GM23248 (cell line): ENCODE measurements at regions not wholly inside any gene's neighbourhood (a gene's known extent, or its start where the extent isn't known, plus 50 kb on each side); places are given as distances from the start of the nearest gene placed in this dataset.

Experiments used
- DNase-seq: peaks from one replicate; pipeline ENCODE4 v3.0.0-alpha.2; 2015
- H2AFZ ChIP-seq: fragments of 200-600 bp; sonication (generic); 2 replicates; pipeline ENCODE4 v1.6.1; 2016; ENCODE audit warnings: antibody characterized with exemption
- H3F3A ChIP-seq: fragments of 200-600 bp; sonication (generic); 2 replicates; pipeline ENCODE4 v1.6.1; 2016; ENCODE audit warnings: mild to moderate bottlenecking, antibody characterized with exemption, mixed run types; ENCODE audit not compliant: insufficient read depth
- H3K27ac ChIP-seq: fragments of 200-600 bp; sonication (generic); 2 replicates; pipeline ENCODE4 v1.5.1; 2016; ENCODE audit warnings: mild to moderate bottlenecking
- H3K27me3 ChIP-seq: fragments of 200-600 bp; sonication (generic); replicated peaks from 2 replicates; pipeline ENCODE4 v1.6.1; 2016; ENCODE audit warnings: mild to moderate bottlenecking; ENCODE audit not compliant: insufficient read depth
- H3K36me3 ChIP-seq: fragments of 200-600 bp; sonication (generic); 2 replicates; pipeline ENCODE4 v1.6.1; 2016; ENCODE audit warnings: low read depth, mild to moderate bottlenecking
- H3K4me1 ChIP-seq: fragments of 200-600 bp; sonication (generic); 2 replicates; pipeline ENCODE4 v1.6.1; 2016; ENCODE audit warnings: mild to moderate bottlenecking; ENCODE audit not compliant: insufficient read depth
- H3K4me2 ChIP-seq: fragments of 200-600 bp; sonication (generic); one replicate; pipeline ENCODE4 v1.6.1; 2016; ENCODE audit warnings: mild to moderate bottlenecking; ENCODE audit not compliant: unreplicated experiment
- H3K4me3 ChIP-seq: fragments of 200-600 bp; sonication (generic); 2 replicates; pipeline ENCODE4 v1.5.1; 2016; ENCODE audit warnings: mild to moderate bottlenecking
- H3K79me2 ChIP-seq: fragments of 200-600 bp; sonication (generic); 2 replicates; pipeline ENCODE4 v1.6.1; 2016; ENCODE audit warnings: mild to moderate bottlenecking; ENCODE audit not compliant: insufficient read depth
- H3K9ac ChIP-seq: fragments of 200-600 bp; sonication (generic); 2 replicates; pipeline ENCODE4 v1.6.1; 2016; ENCODE audit warnings: mild to moderate bottlenecking
- H3K9me2 ChIP-seq: fragments of 200-600 bp; sonication (generic); 2 replicates; pipeline ENCODE4 v1.6.1; 2016; ENCODE audit warnings: mixed run types, mild to moderate bottlenecking, moderate library complexity; ENCODE audit not compliant: insufficient read depth
- H3K9me3 ChIP-seq: fragments of 200-600 bp; sonication (generic); one replicate; pipeline ENCODE4 v1.6.1; 2017; ENCODE audit warnings: low read depth
- H4K20me1 ChIP-seq: fragments of 200-600 bp; sonication (generic); 2 replicates; pipeline ENCODE4 v1.6.0; 2016; ENCODE audit not compliant: insufficient read depth
- EZH2 ChIP-seq: fragments of 200-600 bp; sonication (generic); IDR thresholded peaks from 2 replicates; pipeline ENCODE4 v1.6.1; 2018; ENCODE audit warnings: antibody characterized with exemption, mild to moderate bottlenecking; ENCODE audit not compliant: insufficient read depth, poor library complexity, severe bottlenecking
- EZH2phosphoT487 ChIP-seq: fragments of 200-600 bp; sonication (generic); IDR thresholded peaks from 2 replicates; pipeline ENCODE4 v1.6.1; 2018; ENCODE audit warnings: antibody characterized with exemption, moderate library complexity, mild to moderate bottlenecking, low read depth; ENCODE audit not compliant: insufficient read depth
- WGBS, 2 experiments: methylation state at CpG; one replicate each; pipeline ENCODE4 v1.1.6; 2015 to 2017; ENCODE audit warnings: low lambda C conversion rate in 2 of 2, low coverage in 1 of 2; ENCODE audit errors: missing lambda C conversion rate in 2 of 2; 5-methylcytosine and 5-hydroxymethylcytosine counted together
- in situ Hi-C: fragments of 300-500 bp; cut with MboI; formaldehyde crosslinking; loops from 2 replicates; pipeline ENCODE4 v1.15.0; 2020

DNA sequence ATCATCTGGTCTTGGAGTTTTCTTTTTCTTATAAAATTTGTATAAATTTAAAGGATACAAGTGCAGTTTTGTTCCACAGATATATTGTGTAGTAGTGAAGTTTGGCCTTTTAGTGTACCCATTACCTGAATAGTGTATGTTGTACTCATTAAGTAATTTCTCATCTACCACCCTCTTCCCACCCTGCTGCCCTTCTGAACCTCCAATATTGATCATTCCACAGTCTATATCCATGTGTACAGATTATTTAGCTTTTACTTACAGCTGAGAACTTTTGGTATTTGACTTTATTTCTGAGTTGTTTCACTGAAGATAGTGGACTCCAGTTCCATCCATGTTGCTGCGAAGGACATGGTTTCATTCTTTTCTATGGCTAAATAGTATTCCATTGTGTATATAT, 63.1 kb upstream of the NR3C1 start:
- Histone ChIP-seq H3K79me2 (no peaks in the 10 kb centered on the region), H3K4me2 (no peak overlapping the region), H3K9me3 (no peaks in the 10 kb centered on the region), H3F3A (peaks cover 15% of the 10 kb centered on the region), H3K4me1 (peaks cover 14% of the 10 kb centered on the region), H3K27ac (no peak overlapping the region), H3K9ac (no peak overlapping the region), H3K27me3 (no peaks in the 10 kb centered on the region), H2AFZ (no peak overlapping the region), H3K36me3 (no peaks in the 10 kb centered on the region), H3K4me3 (no peak overlapping the region), H3K9me2 (no peaks in the 10 kb centered on the region), H4K20me1 (no peaks in the 10 kb centered on the region)
- no peak for TF ChIP-seq EZH2
- no peak for TF ChIP-seq EZH2phosphoT487
- in situ Hi-C loops: no loop called here
- WGBS, 2 experiments: 57 to 63% methylated on average over 1 of the region's 1 CpG
- DNase-seq: no peak

DNA sequence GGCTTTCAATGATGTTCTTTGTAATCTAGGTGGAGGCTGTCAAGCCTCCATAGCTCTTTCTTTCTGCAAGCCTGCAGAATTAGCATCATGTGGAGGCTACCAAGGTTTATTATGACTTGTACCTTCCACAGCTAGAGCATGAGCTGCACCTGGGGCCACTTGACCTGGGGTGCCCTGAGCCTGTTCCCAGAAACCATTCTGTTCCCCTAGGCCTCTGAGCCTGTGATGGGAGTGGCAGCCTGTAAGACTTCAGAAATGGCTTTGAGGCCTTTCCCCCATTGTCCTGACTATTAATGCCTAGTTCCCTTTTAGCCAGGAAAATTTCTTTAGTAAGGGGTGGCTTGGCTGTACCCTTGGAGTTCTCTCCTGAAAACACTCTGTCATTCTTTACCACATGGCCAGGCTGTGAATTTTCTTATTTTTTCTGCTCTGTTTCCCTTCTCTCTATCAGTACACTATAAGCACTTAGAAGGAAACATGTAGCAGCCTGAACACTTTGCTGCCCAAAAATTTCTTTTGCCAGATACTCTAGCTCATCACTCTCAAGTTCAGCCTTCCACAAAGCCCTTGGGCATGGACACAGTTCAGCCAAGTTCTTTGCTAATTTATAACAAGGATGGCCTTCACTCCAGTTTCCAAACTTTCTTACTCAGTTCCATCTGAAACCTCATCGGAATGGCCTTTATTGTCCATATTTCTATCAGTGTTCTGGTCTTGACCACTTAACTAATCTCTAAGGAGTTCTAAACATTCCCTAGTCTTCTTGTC, 61.4 kb upstream of the NR3C1 start:
- no peaks in the 10 kb centered on the region for H3K27me3 ChIP-seq
- H3K27ac ChIP-seq: no peak overlapping the region
- no peak overlapping the region for H3K9ac ChIP-seq
- WGBS, 2 experiments: 50 to 55% methylated on average over 1 of the region's 1 CpG
- no peak for DNase-seq
- TF ChIP-seq EZH2 (no peak), EZH2phosphoT487 (no peak)
- H3K9me2 ChIP-seq: no peaks in the 10 kb centered on the region
- no peaks in the 10 kb centered on the region for H3F3A ChIP-seq
- H2AFZ ChIP-seq: no peak overlapping the region
- no peak overlapping the region for H3K4me2 ChIP-seq
- no peaks in the 10 kb centered on the region for H3K36me3 ChIP-seq
- H3K4me1 ChIP-seq: no peaks in the 10 kb centered on the region
- no peak overlapping the region for H3K4me3 ChIP-seq
- no peaks in the 10 kb centered on the region for H3K9me3 ChIP-seq
- no peaks in the 10 kb centered on the region for H3K79me2 ChIP-seq
- in situ Hi-C loops: no loop called here
- H4K20me1 ChIP-seq: no peaks in the 10 kb centered on the region

DNA sequence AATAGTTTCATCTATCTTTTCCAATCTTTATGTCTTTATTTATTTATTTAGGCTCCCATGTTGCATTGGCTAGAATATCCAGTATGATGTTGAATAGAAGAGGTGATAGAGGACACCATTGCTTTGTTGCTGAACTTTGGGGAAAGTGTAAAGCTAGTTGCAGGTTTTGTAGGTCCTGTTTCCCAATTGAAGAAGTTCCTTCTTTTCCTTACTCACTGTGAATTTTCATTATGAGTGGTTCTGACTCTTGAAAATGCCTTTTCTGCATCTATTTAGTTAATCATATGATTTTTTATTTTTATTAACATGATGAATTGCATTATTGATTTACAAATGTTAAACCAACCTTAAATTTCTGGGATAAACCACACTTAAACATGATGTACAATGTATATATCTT, 58.9 kb upstream of the NR3C1 start:
- Histone ChIP-seq H3K27ac (no peak overlapping the region), H3K36me3 (no peaks in the 10 kb centered on the region), H4K20me1 (no peaks in the 10 kb centered on the region), H3K9me2 (no peaks in the 10 kb centered on the region), H3K9ac (no peak overlapping the region), H3F3A (no peaks in the 10 kb centered on the region), H3K27me3 (no peaks in the 10 kb centered on the region), H3K79me2 (no peaks in the 10 kb centered on the region), H3K4me2 (no peak overlapping the region), H3K9me3 (no peaks in the 10 kb centered on the region), H2AFZ (no peak overlapping the region), H3K4me1 (peaks cover 11% of the 10 kb centered on the region), H3K4me3 (no peak overlapping the region)
- in situ Hi-C loops: no loop called here
- TF ChIP-seq EZH2phosphoT487 (no peak), EZH2 (no peak)
- DNase-seq: no peak

DNA sequence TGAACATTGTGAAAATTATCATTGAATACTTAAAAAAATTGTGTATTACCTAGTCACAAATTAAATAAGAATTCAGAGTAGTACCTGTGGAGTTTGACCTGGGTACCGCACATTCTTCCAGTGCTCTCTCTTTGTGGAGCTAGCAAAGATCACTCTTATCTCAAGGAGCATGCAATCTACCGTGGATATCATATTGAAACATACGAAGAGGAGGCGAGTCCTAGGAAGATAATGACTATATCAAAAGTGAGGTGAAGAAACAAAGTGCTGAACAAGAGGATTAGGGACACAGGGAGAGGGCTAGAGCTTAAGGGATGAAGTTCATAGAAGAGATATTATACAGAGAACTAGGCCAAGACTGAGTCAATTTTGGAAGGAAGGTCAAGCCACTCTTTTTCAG, 55.9 kb upstream of the NR3C1 start:
- Histone ChIP-seq H3K27me3 (no peaks in the 10 kb centered on the region), H3K4me1 (peaks cover 17% of the 10 kb centered on the region), H4K20me1 (no peaks in the 10 kb centered on the region), H3K4me3 (no peak overlapping the region), H3K79me2 (no peaks in the 10 kb centered on the region), H3K9me2 (no peaks in the 10 kb centered on the region), H3K27ac (no peak overlapping the region), H3K9me3 (no peaks in the 10 kb centered on the region), H3K9ac (no peak overlapping the region), H2AFZ (no peak overlapping the region), H3F3A (no peaks in the 10 kb centered on the region), H3K36me3 (no peaks in the 10 kb centered on the region), H3K4me2 (no peak overlapping the region)
- no peak for DNase-seq
- WGBS, 2 experiments: 95 to 96% methylated on average over 4 of the region's 4 CpGs
- no peak for TF ChIP-seq EZH2
- no peak for TF ChIP-seq EZH2phosphoT487
- in situ Hi-C loops: no loop called here
